C4-2B (cell line): ENCODE measurements at regions not wholly inside any gene's neighbourhood (a gene's known extent, or its start where the extent isn't known, plus 50 kb on each side); places are given as distances from the start of the nearest gene placed in this dataset.

Experiments
- H3K27ac ChIP-seq: fragments of 450-650 bp; 2 replicates; pipeline ENCODE4 v1.5.1; 2017
- ZFX ChIP-seq: fragments of 450-650 bp; IDR thresholded peaks from 2 replicates; pipeline ENCODE4 v1.6.1; 2017
- TF ChIP-seq, protein P1 (sequence below): fragments of 450-650 bp; conservative IDR thresholded peaks from 2 replicates; pipeline ENCODE4 v1.5.1; 2017; ENCODE audit warnings: mild to moderate bottlenecking

DNA sequence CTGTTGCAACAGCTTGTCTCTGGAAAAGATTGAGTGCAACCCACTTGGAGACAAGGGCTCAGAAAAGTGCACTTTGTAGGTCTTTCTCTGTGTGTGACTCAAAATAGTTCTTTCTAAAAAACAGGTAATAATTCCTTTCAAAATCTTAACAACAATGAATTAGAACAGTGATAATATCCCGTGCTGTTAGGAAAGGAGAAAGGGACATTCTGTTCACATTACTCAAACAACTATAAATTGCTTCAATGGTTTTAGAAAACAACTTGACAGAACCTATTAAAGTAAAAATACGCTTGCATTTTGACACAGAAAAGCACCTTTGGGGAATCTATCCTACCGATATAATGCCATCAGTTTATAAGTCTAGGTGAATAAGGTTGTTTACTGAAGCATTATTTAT, 468.1 kb upstream of the DPP6 start:
- no peak overlapping the region for H3K27ac ChIP-seq
- no peak for TF ChIP-seq ZFX
- TF ChIP-seq, protein P1, sequence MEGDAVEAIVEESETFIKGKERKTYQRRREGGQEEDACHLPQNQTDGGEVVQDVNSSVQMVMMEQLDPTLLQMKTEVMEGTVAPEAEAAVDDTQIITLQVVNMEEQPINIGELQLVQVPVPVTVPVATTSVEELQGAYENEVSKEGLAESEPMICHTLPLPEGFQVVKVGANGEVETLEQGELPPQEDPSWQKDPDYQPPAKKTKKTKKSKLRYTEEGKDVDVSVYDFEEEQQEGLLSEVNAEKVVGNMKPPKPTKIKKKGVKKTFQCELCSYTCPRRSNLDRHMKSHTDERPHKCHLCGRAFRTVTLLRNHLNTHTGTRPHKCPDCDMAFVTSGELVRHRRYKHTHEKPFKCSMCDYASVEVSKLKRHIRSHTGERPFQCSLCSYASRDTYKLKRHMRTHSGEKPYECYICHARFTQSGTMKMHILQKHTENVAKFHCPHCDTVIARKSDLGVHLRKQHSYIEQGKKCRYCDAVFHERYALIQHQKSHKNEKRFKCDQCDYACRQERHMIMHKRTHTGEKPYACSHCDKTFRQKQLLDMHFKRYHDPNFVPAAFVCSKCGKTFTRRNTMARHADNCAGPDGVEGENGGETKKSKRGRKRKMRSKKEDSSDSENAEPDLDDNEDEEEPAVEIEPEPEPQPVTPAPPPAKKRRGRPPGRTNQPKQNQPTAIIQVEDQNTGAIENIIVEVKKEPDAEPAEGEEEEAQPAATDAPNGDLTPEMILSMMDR: no peak

- TF ChIP-seq, protein P1: no peak
- TF ChIP-seq ZFX: no peak
- no peak overlapping the region for H3K27ac ChIP-seq
Observed at GRCh38 chr7:153588586-153588985, 463.6 kb upstream of the DPP6 start.

DNA sequence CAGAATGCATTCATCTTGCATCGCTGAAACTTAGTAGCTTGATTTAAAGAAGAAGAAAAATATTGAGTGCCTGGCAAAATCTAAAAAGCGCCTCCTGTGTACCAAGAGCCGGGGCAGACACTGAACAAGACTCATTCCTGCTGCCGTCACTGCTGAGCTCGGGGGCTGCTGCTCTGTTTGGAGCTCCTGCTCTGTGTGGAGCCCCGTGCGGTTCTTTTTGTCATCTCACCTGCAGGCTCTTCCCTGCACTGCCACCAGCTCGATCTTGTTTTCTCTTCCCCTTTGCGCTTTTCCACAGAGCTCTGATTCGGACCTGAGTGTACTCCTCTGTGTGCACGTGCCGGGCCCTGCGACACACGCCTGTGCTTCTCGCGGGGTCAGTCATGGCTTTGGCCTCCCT, 462.1 kb upstream of the DPP6 start:
- no peak overlapping the region for H3K27ac ChIP-seq
- TF ChIP-seq, protein P1: no peak
- no peak for TF ChIP-seq ZFX

- TF ChIP-seq ZFX: no peak
- TF ChIP-seq, protein P1: no peak
- no peak overlapping the region for H3K27ac ChIP-seq
Observed at GRCh38 chr7:153590571-153590970, 461.6 kb upstream of the DPP6 start.

GRCh38 chr7:153607354-153607753, 444.8 kb upstream of the DPP6 start:
- TF ChIP-seq ZFX: no peak
- TF ChIP-seq, protein P1: no peak

DNA sequence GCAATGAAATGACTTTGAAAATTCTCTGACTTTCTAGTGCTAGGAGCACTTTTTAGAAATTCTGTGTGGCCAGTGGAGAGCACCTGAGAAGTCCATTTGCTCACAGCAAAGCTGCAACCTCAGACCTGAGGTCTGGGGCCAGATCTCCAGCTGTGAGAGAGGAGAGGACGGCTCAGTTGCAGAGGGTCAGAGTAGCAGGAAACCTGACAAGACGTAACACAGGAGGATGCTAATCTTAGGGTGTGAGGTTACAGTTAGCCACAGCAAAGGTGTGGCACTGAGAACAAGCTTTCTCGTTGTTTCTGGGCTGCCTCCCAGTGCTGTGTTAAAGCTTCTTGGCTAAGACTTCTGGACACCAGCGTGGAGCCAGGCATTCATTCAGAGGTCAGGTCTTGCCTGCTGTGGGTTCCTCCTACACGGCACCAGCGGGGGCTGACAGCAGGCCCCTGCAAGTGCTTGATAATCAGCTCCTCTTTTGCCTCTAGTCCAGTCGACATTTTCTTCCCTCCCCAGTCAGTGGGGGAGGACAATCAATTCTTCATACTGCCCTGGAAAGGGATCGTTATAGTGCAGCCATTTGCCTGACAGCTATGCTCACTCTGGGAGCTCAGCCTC, 435.4 kb upstream of the DPP6 start:
- no peak overlapping the region for H3K27ac ChIP-seq
- TF ChIP-seq, protein P1: no peak
- TF ChIP-seq ZFX: no peak

More at GRCh38 chr7:153607354-153607753, 444.8 kb upstream of the DPP6 start:
- no peak overlapping the region for H3K27ac ChIP-seq

GRCh38 chr7:153627323-153627722, 424.9 kb upstream of the DPP6 start:
- H3K27ac ChIP-seq: no peak overlapping the region
- TF ChIP-seq, protein P1: no peak
- TF ChIP-seq ZFX: no peak
